Activated naive CD4-positive, alpha-beta T cell (primary cell): ENCODE measurements at regions not wholly inside any gene's neighbourhood (a gene's known extent, or its start where the extent isn't known, plus 50 kb on each side); places are given as distances from the start of the nearest gene placed in this dataset.

Experiments used
- DNase-seq, 4 experiments: peaks; one replicate each; lab custom pipeline; 2025; lab: John Stamatoyannopoulos, UW

- no peak for DNase-seq
These were observed 225.4 kb downstream of the HLX start for GRCh38 chr1:221104596-221104995.

GRCh38 chr1:221105578-221105977 is 226.3 kb downstream of the HLX start:
- DNase-seq: no peak

DNA sequence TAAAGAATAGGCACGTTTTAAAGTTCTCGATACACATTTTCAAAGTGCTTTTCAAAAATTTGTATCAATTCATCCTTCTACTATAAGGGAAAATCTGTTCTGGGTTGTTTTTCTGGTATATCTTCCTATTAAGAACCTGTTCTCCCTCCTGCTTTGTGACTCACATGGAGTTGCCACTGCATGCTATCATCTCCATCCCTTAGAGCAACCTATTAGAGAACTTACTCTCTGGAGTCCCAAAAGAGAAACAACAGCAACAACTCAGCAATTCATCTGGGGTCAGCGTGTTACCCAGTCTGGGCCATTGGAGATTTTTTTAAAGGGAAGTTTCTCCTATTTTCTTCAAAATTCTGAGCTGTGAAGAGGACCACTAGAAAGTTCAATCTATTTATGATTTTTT is 227.4 kb downstream of the HLX start:
- no peak for DNase-seq

GRCh38 chr1:221109930-221110329 is 230.7 kb downstream of the HLX start:
- DNase-seq: no peak

GRCh38 chr1:221117133-221117532 is 237.9 kb downstream of the HLX start:
- DNase-seq: no peak

DNA sequence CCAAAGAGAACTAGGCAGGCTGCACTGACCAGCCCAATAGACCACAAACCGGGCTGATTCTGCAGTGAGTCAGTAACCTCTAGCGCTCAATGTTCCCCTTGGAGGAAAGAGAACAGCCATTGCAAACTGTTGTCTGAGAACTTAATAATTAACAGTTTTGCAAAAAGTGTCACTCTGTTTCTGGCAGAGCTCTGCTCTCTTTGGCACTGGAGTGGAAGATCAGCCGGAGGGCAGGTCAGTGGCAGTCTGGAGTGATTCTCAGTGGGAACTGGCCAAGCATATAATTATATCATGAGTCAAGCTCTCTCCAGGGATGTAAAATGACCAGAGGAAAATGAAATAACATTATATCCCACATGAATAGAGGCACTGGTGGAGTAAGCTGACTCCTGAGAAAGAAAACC is 238.3 kb downstream of the HLX start:
- DNase-seq: no peak

DNA sequence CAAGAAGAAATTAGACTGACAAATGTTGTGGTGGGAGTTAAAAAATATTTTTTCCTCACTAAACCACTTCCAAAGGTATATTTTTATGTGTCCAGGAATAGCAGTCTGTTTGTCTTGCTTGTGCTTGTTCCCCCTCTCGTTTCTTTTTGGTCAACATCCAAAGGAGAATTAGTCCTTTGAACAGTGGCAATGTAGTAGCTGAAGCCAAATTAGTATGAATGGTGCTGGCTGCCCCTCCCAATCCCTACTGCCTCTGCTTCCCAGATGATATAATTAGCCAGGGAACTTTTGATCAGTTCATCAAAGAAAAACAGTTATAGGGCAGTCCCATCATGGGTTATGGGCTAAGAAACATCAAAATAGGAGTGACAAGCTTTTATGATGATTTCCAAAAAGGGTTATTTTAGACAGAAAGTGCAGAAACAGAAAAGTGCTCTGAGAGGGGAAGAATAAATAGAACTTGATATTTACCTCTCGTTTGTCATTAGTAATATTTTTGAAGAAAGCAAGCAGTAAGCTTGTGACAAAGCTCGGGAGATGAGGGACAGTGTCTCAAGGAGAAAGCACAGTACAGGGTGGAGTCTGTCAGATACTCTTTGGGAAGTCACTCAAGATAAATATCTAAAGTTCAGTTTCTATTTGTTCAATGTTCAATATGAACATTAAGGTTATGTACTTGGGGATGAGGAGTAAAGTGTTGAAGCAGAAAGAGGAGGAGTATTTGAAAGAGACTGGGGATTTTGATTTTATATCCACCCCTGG is 239.1 kb downstream of the HLX start:
- no peak for DNase-seq

DNA sequence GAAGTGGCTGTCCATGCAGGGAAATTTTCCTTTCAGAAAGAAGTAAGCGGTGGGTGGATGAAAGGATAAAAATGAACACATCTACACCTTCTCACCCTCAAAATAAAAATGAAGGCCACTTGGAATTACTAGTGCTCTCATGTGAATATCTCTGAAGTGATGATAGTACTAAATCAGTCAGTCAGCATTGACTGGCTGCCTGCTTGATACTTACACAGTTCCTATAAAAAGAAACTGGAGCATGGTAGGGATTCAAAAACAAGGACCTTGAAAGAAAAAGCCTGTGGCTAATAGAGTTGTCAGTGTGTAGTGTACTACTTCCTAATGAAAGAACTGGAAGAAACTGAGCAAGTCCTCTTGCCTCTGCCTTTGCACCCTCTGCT is 239.7 kb downstream of the HLX start:
- no peak for DNase-seq

GRCh38 chr1:221122501-221122900 is 243.3 kb downstream of the HLX start:
- no peak for DNase-seq

- no peak for DNase-seq
These were observed 246.7 kb downstream of the HLX start for GRCh38 chr1:221125976-221126375.

- no peak for DNase-seq
These were observed 258.4 kb downstream of the HLX start for GRCh38 chr1:221137666-221138065.

- DNase-seq: no peak
These were observed 259.3 kb downstream of the HLX start for GRCh38 chr1:221138516-221138915.

DNA sequence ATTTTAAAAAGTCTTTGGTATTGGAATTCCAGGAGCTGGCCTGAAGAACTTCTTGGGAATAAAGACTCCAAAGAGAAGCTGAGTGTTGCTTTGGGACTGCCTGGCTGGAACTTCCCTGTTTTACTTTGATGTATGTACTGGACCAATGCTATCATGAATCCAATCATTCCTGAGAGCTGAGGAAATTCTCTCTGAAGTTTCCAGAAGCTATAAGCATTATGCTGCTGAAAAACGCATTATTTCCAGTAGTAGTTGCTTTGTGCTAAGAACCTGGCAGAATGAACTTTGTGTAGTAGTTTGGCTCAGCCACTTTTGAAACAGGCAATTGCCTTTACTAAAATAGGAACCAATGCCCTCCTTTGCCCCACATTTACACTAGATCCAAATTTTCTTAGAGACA is 260.7 kb downstream of the HLX start:
- DNase-seq: no peak

DNA sequence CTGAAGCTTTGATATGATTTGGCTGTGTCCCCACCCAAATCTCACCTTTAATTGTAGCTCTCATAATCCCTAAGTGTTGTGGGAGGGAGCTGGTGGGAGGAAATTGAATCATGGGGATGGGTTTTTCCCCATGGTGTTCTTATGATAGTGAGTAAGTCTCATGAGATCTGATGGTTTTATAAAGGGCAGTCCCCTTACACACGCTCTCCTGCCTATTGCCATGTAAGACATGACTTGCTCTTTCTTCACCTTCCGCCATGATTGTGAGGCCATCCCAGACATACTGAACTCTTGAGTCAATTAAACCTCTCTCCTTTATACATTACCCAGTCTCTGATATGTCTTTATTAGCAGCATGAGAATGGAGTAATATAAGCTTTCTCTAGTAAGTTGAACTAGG is 261.9 kb downstream of the HLX start:
- DNase-seq: no peak

GRCh38 chr1:221141606-221142285 is 262.5 kb downstream of the HLX start:
- no peak for DNase-seq

DNA sequence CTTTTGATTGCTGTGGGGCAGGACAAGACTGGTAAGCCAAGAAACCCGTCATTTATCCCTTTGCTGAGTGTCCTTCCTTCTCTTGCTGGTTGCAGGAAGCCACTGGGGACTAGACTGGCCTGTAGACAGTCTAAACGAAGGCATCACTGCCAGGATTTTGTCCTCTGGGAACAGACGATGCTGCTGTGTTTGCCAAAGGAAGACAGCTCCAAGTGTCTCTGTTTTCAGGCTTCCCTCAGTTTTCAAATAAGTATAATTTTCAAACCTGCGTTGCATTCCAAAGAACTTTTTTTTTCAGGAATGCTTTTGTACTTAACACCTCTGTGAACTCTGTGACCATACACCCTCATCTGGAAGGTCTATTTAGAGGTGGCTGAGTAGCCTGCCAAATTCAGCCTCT is 269.4 kb downstream of the HLX start:
- DNase-seq: no peak

DNA sequence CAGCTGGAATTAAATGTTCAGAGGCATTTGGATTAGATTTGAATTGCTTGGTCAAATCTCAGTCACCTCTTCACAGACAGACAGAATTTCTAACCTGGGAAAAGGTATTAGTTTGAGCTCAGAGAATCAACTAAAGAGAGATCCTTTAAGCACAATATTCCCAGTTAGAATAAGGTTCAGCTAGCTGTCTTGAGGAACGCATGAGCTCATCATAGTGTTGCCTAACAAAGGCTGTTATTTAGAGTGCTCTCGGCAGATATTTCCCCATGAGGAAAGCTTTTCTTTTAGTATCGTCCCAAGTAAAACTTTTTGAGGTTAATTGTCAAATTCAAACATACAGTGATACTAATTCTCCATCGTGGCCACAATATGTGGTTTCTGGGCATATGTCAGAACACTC is 269.9 kb downstream of the HLX start:
- no peak for DNase-seq

- no peak for DNase-seq
These were observed 270.4 kb downstream of the HLX start for GRCh38 chr1:221149555-221150075.

- DNase-seq: no peak
These were observed 271.8 kb downstream of the HLX start for GRCh38 chr1:221150996-221151395.

DNA sequence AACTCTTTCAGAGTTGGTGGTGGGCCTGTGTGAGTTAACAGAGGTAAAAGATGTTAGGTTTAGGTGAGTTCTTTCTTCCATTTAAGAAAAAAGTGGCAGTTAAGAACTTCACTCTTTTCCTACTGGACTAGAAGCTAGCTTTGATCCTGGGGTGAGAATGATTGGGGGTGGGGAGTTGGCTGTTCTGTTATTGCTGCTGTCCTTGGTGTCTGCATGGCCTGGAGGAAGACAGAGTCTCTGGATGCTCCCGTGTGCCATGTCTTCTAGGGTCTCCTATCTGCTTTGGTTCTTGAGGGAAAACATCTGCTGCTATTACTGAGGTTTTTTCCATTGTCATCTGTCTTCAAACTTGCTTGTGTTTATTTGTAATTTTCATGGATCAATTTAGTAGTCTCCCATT is 275.7 kb downstream of the HLX start:
- no peak for DNase-seq

DNA sequence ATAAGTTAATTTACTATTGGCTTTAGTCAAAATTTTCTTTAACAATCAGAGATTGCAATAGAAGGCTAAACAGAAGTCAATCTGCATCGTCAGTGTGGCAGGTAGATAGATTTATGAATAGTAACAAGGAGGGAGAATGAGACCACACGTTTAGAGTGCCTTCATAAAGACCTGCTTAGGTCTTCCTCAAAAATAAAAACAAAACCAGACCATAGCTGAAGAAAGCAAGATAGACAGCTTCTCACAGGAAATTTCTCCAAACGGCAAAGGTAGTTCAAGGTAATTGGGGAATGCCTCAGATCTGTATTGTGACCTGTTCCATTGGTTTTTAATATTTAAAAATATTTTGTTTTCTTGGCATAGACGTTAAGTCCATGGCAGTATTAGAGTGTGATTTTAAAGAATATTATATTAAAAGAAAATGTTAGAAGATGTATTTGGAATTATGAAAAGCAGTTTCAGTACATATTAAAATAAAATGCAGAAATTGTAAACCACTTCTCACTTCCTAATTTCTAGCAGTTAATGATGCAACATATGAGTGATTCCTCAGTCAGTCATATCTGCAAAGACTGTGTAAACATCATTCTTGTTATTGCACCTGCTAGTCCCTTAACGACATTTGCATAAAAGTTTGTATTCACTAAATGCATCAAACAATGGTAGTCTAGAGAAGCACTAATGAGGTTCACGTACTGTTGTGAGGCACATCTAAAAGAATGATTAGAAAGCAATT is 278.0 kb downstream of the HLX start:
- no peak for DNase-seq

DNA sequence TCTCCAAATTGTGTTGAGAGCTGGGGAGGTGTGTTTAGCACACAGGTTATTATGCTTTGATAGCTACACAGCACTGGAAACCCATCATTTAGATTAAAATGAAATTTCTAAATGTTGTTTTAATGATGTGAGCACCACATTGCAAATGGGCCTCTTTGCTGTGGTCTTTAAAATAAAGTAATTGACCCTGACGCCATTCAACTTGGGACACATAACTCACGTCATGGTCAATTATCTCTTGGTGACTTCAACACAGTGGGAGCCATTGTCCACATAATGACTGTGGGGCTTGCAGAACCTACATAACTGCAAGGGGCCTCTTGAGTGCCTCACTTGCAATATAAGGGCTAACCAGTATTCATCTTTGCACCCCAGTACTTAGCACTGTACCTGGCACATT is 280.4 kb downstream of the HLX start:
- DNase-seq: no peak

DNA sequence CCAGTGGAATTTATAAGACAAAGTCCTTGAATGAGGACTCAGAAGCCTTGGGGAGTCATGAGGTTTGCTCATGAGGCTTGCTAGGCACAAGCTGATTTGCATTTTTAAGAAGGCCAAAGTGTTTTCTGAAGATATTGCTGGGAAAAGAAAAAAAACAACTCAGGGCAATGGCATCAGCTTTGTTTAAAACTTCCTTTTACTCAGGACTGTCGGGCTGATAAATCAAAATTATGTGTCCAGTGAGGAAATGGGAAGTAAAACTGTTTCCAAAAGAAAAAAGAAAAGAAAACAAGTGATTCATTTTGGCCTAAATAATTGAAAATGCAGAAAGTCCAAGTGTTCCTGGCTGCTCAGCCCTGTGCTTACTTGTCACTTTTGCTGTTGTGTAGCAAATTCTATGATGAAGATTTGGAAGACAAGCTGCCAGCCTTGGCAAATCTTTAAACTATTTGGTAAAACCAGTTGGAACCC is 282.4 kb downstream of the HLX start:
- no peak for DNase-seq
